Activated naive CD8-positive, alpha-beta T cell treated with anti-CD3 and anti-CD28 coated beads, Interleukin-2, amount 50 U/mL, for 16 hours (primary cell): ENCODE measurements at regions not wholly inside any gene's neighbourhood (a gene's known extent, or its start where the extent isn't known, plus 50 kb on each side); places are given as distances from the start of the nearest gene placed in this dataset.
"Not testable (repeated sequence)": the region's sequence is repeated elsewhere in the genome, so short reads cannot be mapped to it uniquely, and the experiment has no call there.

Experiments
- DNase-seq: peaks from one replicate; pipeline ENCODE4 v3.0.0-alpha.2; 2020; ENCODE audit warnings: low read depth, low spot score

DNA sequence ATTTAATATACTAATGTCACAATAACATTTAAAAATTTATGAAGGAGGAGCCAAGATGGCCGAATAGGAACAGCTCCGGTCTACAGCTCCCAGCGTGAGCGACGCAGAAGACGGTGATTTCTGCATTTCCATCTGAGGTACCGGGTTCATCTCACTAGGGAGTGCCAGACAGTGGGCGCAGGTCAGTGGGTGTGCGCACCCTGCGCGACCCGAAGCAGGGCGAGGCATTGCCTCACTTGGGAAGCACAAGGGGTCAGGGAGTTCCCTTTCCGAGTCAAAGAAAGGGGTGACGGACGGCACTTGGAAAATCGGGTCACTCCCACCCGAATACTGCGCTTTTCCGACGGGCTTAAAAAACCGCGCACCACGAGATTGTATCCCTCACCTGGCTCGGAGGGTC lies 225.7 kb upstream of the MDGA2 start:
- not testable (repeated sequence) for DNase-seq

DNA sequence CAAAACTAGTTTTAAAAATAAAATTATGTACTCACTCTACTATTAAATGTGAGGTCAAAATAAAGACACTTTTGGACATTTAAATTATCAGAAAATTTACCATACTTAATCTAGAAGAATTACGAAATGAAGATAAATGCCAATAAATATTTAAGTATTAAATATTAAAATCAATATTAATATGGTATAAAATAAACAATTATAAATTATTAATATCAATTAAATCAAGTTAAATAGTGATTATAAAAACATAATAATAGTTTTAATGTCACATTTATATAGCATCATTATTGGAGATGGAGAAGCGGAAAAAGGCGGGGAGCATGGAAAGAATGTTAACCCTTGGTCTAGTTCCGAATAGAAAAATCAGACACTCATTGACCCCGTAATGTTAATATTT lies 224.3 kb upstream of the MDGA2 start:
- DNase-seq, result no peak

DNA sequence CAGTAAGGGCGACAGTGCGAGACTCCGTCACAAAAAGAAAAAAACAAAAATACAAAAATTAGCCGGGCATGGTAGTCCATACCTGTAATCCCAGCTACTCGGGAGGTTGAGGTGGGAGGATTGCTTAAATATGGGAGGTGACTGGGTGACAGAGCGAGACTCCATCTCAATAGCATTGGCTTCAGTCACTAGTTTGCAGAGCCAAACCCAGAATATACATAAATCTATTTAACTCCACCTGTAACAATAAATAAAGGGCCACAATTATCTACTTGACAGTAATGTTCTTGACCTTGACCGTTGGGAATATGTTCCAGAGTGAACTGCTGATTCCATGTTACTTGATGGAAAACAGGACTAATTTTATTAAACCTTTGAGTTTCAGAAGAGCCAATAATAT lies 198.9 kb upstream of the MDGA2 start:
- no peak for DNase-seq

DNA sequence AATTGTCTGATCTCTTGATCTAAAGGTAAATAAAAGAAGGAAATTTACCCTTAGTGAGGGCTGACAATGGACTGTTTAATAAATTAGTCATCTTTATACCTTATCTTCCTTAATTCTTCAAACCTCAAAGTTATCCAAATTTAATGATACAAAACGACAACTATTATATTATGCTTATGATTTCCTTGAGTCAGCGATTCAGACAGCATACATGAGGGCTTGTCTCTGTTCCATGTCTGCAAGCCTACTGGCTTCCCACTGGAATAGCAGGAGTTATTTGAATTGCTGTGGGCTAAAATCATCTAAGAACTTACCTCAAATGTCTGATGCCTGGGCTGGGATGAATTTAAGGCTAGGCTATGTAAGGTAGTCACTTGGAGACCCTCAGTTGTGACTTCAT lies 197.2 kb upstream of the MDGA2 start:
- DNase-seq, result no peak

DNA sequence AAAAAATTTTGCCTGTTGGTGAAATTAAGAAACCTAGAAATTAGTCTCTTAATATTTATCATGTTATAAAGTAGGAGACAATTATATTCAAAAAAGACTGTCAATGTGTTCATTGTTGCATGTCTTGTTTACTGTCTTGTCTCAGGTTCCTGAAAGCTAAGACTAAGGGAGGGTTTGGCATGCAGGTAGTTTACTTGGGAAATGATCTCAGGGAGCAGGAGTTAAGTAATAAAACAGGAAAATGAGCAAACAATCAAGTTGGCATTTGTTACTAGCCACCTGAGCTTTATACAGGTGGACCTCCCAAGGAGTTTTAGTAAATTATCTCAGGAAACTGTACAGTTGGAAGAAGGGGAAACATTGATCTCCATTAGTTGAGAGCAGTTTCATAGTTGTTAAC lies 188.0 kb upstream of the MDGA2 start:
- DNase-seq, result no peak

DNA sequence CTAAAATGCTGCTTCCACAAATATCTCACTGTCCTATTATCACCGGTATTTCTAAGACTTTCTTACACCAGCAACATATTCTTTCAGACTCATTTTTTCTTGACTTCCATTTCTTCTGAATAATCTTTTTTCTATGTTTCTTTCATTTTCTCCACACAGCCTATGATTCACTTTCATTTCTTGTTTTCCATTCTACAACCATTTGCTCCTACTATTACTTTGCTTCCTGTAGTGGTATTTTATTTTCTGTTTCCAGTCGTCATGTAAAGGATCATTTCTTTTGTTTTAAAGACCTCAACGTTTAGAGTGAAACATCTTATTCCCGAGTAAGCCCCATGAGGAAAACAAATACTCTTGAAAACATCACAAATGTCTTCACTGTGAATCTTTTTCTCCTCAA lies 182.2 kb upstream of the MDGA2 start:
- DNase-seq, result no peak

DNA sequence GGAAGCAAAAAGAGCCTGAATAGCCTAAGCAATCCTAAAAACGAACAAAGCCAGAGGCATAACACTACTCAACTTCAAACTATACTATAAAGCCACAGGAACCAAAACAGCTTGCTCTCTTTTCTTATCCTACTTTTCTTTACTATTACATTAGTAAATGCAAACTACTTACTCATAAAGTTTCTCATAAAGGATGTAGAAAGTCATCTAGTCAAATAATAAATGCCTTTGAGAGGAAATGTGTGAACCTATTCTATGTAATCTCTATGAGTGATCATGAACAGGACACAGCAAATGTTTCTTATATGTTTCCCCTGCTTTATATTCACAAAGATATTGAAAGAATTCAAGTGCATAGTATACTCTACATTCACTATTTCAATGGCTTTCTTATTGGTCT lies 176.9 kb upstream of the MDGA2 start:
- DNase-seq, result no peak

DNA sequence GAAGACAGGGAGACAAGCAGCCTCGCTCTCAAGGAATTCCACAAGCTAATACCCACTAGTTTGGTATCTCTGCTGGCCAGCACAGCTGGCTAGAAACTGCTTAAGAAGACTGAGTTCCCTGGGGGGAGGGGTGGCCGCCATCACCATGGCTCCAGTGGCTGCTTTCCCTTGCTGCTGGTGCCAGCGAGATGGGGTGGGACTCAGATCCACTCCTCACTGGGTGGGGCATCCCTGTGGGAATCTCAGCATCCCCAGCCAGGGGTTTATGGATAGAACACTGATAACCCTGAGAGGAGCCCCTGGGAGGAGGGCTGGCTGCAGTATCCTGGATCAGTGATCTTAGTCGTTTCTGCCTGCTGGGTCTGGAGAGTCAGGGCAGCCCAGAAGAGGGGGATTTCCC lies 170.6 kb upstream of the MDGA2 start:
- no peak for DNase-seq

DNA sequence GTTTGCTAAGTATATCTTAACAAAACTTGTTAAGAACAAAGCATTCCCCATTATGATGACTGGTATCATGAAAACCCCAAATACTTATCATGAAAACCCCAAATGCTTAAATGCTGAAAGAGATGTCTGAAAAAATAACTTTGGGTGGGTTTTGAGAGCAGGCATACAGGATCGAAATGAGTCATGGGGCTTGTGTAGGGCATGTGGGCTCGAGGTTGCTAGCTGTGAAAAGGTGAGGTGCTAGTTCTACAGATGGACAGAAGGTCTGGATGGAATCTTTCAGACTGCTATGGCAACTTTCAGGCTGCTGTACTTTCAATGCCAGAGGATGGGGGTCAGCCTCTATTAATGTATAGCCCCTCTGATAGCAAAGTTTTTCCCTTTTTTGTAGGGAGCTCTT lies 167.8 kb upstream of the MDGA2 start:
- DNase-seq, result no peak

DNA sequence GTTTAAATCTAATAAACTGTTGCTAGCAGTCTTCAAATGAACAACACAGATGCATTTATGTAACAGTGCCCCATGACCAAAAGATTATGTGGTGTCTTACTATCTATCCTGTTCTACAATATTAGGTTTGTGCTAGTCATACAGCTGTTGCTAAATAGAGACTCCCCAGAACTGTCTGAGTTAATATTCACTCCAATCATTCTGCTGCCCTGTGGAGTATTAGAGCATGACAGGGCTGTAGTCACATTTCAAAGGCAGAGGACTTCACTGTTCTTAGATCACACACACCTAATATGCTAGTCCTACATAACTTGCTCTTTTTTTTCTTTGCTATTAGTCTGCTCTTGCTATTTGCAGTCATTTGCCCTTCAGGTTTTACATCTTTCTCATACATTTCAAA lies 157.6 kb upstream of the MDGA2 start:
- DNase-seq, result no peak

DNA sequence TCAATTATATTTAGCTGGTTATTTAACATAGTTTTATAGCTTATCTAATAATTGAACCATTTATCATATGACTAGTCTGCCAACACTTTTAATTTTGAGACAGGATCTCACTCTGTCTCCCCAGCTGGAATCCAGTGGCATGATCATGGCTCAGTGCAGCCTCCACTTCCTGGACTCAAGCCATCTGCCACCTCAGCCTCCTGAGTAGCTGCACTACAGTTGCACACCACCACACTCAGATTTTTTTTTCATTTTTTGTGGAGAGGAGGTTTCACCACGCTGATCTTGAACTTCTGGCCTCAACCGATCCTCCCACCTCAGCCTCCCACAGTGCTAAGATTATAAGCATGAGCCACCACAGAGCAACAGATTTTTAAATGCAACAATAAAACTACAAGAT lies 151.4 kb upstream of the MDGA2 start:
- no peak for DNase-seq

DNA sequence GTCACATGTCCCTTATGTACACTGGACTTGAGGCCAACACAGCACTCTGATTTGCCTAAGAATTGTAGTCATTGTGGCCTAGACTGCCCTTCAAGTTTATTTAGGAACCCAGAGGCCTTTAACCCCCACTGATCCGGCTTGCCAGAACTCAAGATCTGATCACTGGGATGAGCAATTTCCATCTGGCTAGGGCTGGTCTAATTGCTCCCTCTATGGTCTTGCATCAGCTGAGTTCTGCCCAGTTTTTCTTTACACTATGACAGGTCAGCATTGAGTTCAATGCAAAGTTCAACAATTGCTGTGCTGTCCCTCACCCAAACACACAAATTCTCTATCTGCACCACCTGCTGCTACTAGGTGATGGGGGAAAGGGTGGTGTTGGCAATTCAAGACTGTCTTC lies 146.9 kb upstream of the MDGA2 start:
- no peak for DNase-seq

DNA sequence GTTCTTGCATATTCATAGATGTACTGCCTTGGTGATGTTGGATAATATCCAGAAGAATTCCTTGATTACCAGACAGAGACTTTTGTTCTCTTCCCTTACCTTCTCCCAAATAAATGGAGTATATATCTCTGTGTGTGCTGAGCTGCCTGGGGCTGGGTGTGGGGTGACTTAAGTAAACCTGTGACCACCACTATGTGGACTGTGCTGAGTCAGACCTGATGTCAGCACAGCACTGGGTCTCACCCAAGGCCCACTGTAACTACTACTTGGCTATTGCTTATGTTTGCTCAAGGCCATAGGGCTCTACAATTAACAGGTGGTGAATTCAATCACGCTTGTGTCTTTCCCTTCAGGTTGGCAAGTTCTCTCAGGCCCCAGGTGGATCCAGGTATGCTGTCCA lies 145.7 kb upstream of the MDGA2 start:
- DNase-seq, result no peak

DNA sequence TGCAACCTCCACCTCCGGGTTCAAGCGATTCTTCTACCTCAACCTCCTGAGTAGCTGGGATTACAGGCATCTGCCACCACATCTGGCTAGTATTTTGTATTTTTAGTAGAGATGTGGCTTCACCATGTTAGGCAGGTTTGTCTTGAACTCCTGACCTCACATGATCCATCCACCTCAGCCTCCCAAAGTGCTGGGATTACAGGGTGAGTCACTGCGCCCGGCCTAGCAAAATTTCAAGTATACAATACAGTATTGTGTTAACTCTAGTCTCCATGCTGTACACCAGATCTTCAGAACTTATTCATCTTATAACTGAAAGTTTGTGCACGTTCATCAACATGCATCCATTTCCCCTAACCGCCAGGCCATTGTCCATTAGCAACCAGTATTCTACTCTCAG lies 115.1 kb upstream of the MDGA2 start:
- DNase-seq, result no peak

DNA sequence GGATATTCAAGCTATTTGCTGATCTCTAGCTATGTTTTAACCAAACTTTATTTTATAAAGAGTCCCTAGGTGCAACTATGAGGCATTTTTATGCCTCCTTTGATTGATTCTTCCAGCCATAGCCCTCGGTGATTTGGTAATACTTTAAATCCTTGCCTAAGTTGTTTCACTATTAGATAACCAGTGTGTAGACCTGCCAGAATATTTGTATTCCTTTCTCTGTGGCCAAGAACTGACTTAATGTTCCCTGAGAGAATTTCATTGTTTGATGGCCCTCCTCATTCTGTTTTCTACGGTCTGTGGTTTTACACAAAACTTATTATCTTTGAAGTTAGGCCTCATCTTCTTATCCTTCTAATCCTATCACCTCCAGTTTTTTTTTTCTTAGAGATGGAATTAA lies 109.7 kb upstream of the MDGA2 start:
- no peak for DNase-seq

DNA sequence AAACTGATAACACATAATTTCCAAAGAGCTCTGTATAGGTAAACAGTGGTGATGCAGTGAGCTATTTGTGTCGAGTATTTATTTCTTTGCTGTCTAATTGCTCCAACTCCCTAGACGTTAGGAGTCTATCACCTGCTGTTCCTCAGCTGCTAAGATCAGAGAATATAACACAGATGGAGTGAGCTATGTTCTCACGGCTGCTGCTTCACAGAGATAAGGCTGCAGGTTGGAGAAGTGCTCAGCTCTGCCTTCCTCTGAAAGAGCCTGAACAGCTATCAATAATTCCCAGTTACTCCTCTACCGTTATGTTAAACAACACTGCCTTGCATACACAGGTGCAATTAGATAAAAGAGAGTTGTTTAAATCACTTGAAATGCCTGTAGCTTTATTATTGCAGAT lies 103.2 kb upstream of the MDGA2 start:
- no peak for DNase-seq

DNA sequence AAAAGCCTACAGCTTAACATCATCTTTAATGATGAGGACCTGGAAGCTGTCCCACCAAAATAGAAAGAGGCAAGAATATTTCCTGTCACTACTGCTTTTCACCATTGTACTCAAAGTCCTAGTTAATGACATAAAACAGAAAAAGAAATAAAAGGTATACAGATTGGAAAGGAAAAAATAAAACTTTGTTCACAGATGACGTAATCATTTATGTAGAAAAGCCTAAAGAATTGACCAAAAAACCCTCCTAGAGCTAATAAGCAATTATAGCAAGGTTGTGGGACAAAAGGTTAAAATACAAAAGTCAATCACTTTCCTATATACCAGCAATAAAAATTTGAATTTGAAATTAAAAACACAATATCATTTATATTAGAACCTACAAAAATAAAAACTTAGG lies 97.2 kb upstream of the MDGA2 start:
- DNase-seq, result no peak

DNA sequence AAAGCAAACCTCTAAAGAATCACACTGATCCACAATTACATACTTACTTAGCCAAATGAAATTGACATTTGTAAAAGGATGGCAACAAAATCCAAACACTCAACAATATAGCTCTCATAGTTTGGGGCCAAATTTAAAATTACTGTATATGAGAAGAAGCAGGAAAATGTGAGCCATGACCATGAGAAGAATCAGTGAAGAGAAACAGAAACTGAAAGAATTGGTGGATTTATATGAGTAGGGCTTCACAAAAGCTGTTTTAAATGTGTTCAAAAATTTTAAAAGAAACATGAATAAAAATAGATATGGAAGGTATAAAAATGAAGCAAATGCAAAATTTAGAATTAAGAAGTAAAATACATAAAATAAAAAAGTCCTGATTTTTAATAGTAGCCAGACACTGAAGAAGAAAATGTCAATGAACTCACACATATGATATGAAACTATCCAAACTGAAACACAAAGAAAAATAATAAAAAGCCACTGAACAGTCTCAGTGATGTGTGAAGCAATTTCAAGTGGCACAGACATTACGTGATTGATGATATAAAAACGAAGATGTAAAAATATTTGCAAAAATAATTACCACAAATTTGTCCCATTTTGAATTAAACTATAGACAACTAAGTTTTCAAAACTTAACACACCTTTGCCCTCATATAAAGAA lies 87.9 kb upstream of the MDGA2 start:
- DNase-seq, result no peak

DNA sequence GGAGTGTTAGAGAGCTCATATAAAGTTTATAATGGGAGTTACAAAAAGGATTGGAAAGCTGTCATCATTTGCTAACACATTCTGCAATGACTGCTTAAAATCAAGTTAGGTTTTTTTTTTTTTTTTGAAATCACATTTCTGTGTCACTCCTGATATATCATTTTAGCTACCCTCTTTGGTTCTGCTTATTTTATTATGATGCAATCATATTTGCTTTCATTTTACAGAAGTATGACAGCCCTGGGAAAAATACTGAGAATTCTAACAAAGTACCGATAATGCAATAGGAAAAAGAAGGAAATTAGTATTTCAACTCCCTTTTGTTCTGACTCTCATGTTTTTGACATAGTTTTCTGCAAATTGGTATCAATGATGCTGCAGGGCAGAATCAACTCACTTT lies 71.6 kb upstream of the MDGA2 start:
- DNase-seq, result no peak

DNA sequence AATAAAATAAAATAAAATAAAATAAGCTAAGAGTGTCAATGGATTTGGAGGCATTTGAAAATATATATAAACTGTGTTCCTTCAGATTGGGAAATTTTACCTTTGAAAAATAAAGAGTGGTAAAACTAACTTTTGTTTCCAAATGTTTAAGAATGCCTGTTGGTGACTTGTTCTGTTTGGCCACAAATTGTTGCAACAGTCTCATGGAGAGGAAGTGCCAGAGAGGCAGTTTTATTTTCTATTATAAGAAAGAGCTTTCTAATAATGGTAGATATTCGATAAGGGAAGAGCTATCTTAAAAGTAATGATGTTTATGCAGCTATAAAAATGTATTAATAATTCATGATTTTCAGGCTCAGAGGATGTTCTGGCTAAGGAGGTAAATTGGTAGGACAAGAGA lies 68.8 kb upstream of the MDGA2 start:
- no peak for DNase-seq

DNA sequence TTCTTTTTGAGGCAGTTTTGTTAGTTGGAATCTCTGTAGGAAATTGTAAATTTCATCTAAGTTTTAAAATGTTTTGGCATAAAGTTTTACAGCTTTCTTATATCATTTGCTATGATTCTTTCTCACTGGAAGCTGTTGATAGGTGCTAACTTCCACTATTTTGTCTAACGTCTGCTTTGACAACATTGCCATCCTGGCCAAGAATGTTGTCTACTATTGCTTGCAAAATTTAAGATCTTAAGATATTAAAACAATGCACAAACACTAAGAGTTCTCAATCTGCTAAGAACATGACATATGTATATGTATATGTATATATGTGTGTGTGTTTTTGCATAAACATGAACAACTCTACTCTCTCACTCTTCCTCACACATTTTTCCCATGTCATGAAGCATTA lies 64.1 kb upstream of the MDGA2 start:
- no peak for DNase-seq

DNA sequence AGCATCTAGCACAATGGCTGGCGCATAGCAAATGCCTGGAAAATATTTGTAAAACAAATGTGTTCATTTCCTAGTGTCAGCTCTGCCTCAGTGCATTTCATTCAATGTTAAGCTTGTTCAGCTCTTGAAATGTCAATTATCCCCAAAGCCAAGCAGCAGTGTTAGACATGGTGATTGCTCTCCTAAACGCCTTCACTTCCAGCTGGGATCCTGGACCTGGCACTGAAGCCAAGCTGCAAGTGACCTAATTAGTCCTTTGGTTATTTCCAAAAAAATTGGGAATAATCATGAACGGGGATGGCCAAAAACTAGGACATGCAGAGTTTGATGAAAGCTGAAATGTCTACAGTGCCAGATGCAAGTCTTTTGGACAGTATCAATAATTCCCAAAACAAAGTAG lies 54.9 kb upstream of the MDGA2 start:
- DNase-seq, result no peak
